Right atrium auricular region (tissue), 2 donors: ENCODE measurements at regions not wholly inside any gene's neighbourhood (a gene's known extent, or its start where the extent isn't known, plus 50 kb on each side); places are given as distances from the start of the nearest gene placed in this dataset.

Experiments used
- DNase-seq: peaks from one replicate; pipeline ENCODE4 v3.0.0-alpha.2; 2019; ENCODE audit warnings: low spot score
- H3K27ac ChIP-seq, 2 donors: fragments of 200-600 bp; sonication (generic); 1 replicate in 1 of 2; 2 replicates in 1 of 2; pipeline ENCODE4 v1.5.1; 2016 to 2019
- H3K27me3 ChIP-seq, 2 donors: fragments of 200-600 bp; sonication (generic); one replicate each; pipeline versions ENCODE4 v1.5.1 to v1.6.0; 2017 to 2019
- H3K36me3 ChIP-seq: fragments of 200-600 bp; sonication (generic); one replicate; pipeline ENCODE4 v1.5.1; 2016
- H3K4me1 ChIP-seq, 2 donors: fragments of 200-600 bp; sonication (generic); one replicate each; pipeline versions ENCODE4 v1.5.1 to v1.6.0; 2017 to 2019
- H3K4me3 ChIP-seq, 2 donors: fragments of 200-600 bp; sonication (generic); 1 replicate in 1 of 2; 2 replicates in 1 of 2; pipeline ENCODE4 v1.5.1; 2017 to 2019; ENCODE audit warnings: mild to moderate bottlenecking in 1 of 2, moderate library complexity in 1 of 2
- H3K9me3 ChIP-seq, 2 donors: fragments of 200-600 bp; sonication (generic); one replicate each; pipeline ENCODE4 v1.5.1; 2019
- CTCF ChIP-seq, 2 donors: fragments of 200-600 bp; sonication (generic); IDR thresholded peaks; one replicate each; pipeline ENCODE4 v1.5.1; 2019; ENCODE audit warnings: antibody characterized with exemption in 2 of 2

- Histone ChIP-seq H3K27me3 (no peaks in the 10 kb centered on the region), H3K9me3 (no peaks in the 10 kb centered on the region), H3K4me3 (no peak overlapping the region), H3K4me1 (no peaks in the 10 kb centered on the region), H3K36me3 (no peaks in the 10 kb centered on the region), H3K27ac (no peak overlapping the region)
- no peak for TF ChIP-seq CTCF (IDR thresholded peaks at IDR 0.05)
- no peak for DNase-seq
These were observed 182.1 kb downstream of the VEGFC start for GRCh38 chr4:176610594-176610993.

- no peak overlapping the region for H3K27ac ChIP-seq
- no peaks in the 10 kb centered on the region for H3K27me3 ChIP-seq
- no peak for TF ChIP-seq CTCF (IDR thresholded peaks at IDR 0.05)
- H3K36me3 ChIP-seq, result no peaks in the 10 kb centered on the region
- no peak for DNase-seq
- H3K9me3 ChIP-seq, result no peaks in the 10 kb centered on the region
- no peaks in the 10 kb centered on the region for H3K4me1 ChIP-seq
- H3K4me3 ChIP-seq, result no peak overlapping the region
These were observed 181.3 kb downstream of the VEGFC start for GRCh38 chr4:176611381-176611780.

GRCh38 chr4:176611951-176612350, 180.8 kb downstream of the VEGFC start:
- Histone ChIP-seq H3K4me3 (no peak overlapping the region), H3K36me3 (no peaks in the 10 kb centered on the region), H3K27ac (no peak overlapping the region), H3K9me3 (no peaks in the 10 kb centered on the region), H3K4me1 (no peaks in the 10 kb centered on the region), H3K27me3 (no peaks in the 10 kb centered on the region)
- TF ChIP-seq CTCF (IDR thresholded peaks at IDR 0.05), result no peak
- DNase-seq, result no peak

GRCh38 chr4:176614793-176615192, 177.9 kb downstream of the VEGFC start:
- TF ChIP-seq CTCF (IDR thresholded peaks at IDR 0.05), result no peak
- Histone ChIP-seq H3K4me3 (no peak overlapping the region), H3K36me3 (no peaks in the 10 kb centered on the region), H3K27ac (no peak overlapping the region), H3K9me3 (no peaks in the 10 kb centered on the region), H3K27me3 (no peaks in the 10 kb centered on the region), H3K4me1 (no peaks in the 10 kb centered on the region)
- DNase-seq, result no peak

- Histone ChIP-seq H3K36me3 (no peaks in the 10 kb centered on the region), H3K4me3 (no peak overlapping the region), H3K27ac (no peak overlapping the region), H3K27me3 (no peaks in the 10 kb centered on the region), H3K4me1 (no peaks in the 10 kb centered on the region), H3K9me3 (no peaks in the 10 kb centered on the region)
- DNase-seq, result no peak
- TF ChIP-seq CTCF (IDR thresholded peaks at IDR 0.05), result no peak
These were observed 176.6 kb downstream of the VEGFC start for GRCh38 chr4:176616151-176616550.

GRCh38 chr4:176618138-176618537, 174.6 kb downstream of the VEGFC start:
- no peaks in the 10 kb centered on the region for H3K36me3 ChIP-seq
- H3K27me3 ChIP-seq, result no peaks in the 10 kb centered on the region
- DNase-seq, result no peak
- no peak overlapping the region for H3K27ac ChIP-seq
- H3K4me1 ChIP-seq, result no peaks in the 10 kb centered on the region
- no peak for TF ChIP-seq CTCF (IDR thresholded peaks at IDR 0.05)
- no peaks in the 10 kb centered on the region for H3K9me3 ChIP-seq
- no peak overlapping the region for H3K4me3 ChIP-seq
